ENCODE measurements at regions not wholly inside any gene's neighbourhood (a gene's known extent, or its start where the extent isn't known, plus 50 kb on each side); places are given as distances from the start of the nearest gene placed in this dataset.

DNA sequence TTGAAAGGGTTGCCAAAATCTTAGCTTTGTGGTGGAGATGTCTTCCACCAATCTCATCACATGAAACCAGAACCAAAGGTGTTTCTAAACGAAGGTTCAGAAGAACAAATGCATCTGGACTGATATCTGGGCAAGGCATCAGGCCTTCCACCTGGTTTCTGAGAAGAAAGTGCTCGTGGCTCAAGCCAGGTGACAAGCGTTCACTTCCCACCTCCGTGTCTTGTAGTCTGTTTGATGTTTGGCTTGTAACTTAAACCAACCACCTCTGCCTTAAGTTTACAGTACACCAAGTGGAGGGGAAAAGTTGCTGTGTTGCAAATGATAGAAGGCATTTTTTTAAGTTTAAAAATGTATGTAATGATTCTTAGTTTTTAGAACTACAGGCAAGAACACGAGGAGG lies 66.9 kb upstream of the MAP3K7 start:
- intact Hi-C loops (cut with DNase I; ENCODE audit: low total_unique reads): no loop called here
- Histone ChIP-seq H3K9me3 (no peaks in the 10 kb centered on the region), H3K27me3 (no peaks in the 10 kb centered on the region), H3K4me1 (no peaks in the 10 kb centered on the region), H3K27ac (no peak overlapping the region), H3K4me3 (no peak overlapping the region), H3K36me3 (no peaks in the 10 kb centered on the region)
- DNase-seq (ENCODE audit: low spot score in 2 of 2): no peak
- no peak for TF ChIP-seq POLR2AphosphoS5 (IDR thresholded peaks at IDR 0.05)
- no peak for TF ChIP-seq POLR2A (IDR thresholded peaks at IDR 0.05)
- TF ChIP-seq, protein P1, sequence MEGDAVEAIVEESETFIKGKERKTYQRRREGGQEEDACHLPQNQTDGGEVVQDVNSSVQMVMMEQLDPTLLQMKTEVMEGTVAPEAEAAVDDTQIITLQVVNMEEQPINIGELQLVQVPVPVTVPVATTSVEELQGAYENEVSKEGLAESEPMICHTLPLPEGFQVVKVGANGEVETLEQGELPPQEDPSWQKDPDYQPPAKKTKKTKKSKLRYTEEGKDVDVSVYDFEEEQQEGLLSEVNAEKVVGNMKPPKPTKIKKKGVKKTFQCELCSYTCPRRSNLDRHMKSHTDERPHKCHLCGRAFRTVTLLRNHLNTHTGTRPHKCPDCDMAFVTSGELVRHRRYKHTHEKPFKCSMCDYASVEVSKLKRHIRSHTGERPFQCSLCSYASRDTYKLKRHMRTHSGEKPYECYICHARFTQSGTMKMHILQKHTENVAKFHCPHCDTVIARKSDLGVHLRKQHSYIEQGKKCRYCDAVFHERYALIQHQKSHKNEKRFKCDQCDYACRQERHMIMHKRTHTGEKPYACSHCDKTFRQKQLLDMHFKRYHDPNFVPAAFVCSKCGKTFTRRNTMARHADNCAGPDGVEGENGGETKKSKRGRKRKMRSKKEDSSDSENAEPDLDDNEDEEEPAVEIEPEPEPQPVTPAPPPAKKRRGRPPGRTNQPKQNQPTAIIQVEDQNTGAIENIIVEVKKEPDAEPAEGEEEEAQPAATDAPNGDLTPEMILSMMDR (IDR thresholded peaks at IDR 0.05): no peak

DNA sequence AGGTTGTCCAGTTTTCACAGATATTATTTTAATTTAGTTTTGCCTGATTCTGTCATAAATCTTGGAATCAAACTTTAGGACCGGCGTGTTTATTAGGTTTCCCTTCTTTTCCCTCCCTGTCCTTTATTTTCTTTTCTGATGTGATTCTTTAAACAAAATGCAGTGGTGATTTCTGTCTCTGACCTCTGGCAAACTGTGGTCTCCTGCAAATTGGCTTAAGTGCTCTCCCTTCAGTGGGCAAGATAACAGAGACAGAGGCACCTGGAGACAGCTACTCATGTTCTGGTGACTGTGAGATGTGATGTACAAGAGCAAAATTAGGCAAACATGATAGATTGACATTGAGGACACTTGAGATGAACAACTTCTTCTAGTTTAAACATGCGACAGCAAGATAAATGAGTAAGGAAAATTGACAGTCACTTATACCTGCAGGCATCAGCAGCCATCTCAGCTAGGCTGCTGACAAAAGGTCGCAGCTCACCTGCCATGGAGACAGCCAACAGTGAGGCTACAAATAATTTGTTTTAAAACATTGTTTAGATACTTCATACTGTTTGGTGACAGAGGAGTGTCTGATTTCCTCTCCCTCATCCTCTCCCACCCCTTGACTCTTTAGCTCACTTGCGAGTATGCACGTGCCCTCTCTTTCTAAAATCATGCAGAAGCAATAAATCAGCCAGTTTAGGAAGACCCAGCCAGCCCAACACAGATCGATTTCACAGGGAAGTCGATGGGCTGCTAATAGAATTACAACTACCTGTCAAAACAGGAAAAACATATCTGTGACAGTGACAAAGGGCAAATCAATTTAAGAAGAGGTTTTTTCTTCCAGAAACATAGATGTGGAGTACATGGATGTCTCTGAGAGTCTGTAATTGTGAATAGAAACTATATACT lies 63.4 kb upstream of the MAP3K7 start:
- TF ChIP-seq, protein P1 (IDR thresholded peaks at IDR 0.05): no peak
- Histone ChIP-seq H3K36me3 (no peaks in the 10 kb centered on the region), H3K4me1 (no peaks in the 10 kb centered on the region), H3K9me3 (no peaks in the 10 kb centered on the region), H3K27ac (no peak overlapping the region), H3K27me3 (no peaks in the 10 kb centered on the region), H3K4me3 (no peak overlapping the region)
- intact Hi-C loops (cut with DNase I; ENCODE audit: low total_unique reads): no loop called here
- no peak for DNase-seq (ENCODE audit: low spot score in 2 of 2)

DNA sequence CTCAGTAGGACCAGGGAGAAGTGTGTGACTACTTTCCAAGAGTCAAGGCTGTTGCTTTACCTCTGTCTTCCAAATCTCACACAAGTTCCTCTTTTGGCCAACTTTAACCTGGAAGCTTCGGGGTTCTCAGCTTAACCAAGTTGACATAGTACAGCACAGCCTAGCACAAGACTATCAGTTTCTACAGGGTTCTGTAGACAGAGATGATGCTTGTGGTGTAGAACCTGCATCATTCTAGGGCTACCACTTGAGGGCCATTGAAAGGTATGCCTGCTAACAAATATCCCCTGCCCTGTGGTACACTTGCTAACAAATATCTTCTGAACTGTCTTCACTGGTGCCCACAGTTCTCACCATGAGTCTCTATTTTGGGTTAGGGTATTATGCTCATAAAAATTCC lies 62.0 kb upstream of the MAP3K7 start:
- intact Hi-C loops (cut with DNase I; ENCODE audit: low total_unique reads): no loop called here
- no peaks in the 10 kb centered on the region for H3K9me3 ChIP-seq
- TF ChIP-seq POLR2A (IDR thresholded peaks at IDR 0.05) (no peak), POLR2AphosphoS5 (IDR thresholded peaks at IDR 0.05) (no peak)
- TF ChIP-seq, protein P1 (IDR thresholded peaks at IDR 0.05): no peak
- no peaks in the 10 kb centered on the region for H3K27me3 ChIP-seq
- no peak overlapping the region for H3K4me3 ChIP-seq
- H3K4me1 ChIP-seq: no peaks in the 10 kb centered on the region
- no peaks in the 10 kb centered on the region for H3K36me3 ChIP-seq
- no peak for DNase-seq (ENCODE audit: low spot score in 2 of 2)
- H3K27ac ChIP-seq: no peak overlapping the region

DNA sequence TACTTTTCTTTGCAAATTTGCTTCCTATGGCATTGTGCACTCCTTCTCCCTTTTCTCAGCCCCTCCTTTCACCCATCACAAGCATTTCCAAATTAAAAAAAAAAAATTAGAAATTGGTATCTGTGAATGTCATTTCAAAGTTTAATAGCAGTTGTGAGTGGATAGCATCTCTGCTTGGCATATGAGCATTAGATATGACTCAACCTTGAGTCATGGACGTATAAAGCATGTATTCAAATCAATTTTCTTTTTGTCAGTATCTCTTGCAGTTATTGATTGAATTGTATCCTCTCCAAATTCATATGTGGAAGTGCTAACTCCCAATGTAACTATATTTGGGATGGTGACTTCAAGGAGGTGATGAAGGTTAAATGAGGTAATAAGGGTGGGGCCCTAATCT lies 60.1 kb upstream of the MAP3K7 start:
- DNase-seq (ENCODE audit: low spot score in 2 of 2): no peak
- Histone ChIP-seq H3K4me3 (no peak overlapping the region), H3K27me3 (no peaks in the 10 kb centered on the region), H3K27ac (no peak overlapping the region), H3K9me3 (no peaks in the 10 kb centered on the region), H3K36me3 (no peaks in the 10 kb centered on the region), H3K4me1 (no peaks in the 10 kb centered on the region)
- intact Hi-C loops (cut with DNase I; ENCODE audit: low total_unique reads): no loop called here
- TF ChIP-seq, protein P1 (IDR thresholded peaks at IDR 0.05): no peak
- TF ChIP-seq POLR2A (IDR thresholded peaks at IDR 0.05): no peak
- no peak for TF ChIP-seq POLR2AphosphoS5 (IDR thresholded peaks at IDR 0.05)

DNA sequence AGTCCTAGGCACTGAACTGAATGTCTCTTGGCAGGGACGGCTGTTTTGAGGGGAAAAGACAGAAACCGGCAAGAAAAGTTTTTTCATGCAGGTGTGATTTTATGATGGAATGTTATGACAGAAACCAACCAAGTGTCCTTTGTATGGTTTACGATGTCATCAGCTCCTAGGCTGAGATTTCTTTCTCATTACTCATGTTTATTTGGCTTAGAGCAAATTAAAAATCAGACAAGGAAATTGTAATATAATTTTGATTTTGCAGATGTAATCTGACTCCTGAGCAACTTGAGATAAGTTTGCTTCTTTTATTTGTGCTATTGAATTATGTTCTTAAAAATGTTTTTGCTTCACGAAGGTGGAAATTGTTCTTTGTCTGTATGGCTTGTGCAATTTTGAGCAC lies 58.8 kb upstream of the MAP3K7 start:
- no peaks in the 10 kb centered on the region for H3K9me3 ChIP-seq
- TF ChIP-seq POLR2AphosphoS5 (IDR thresholded peaks at IDR 0.05): no peak
- intact Hi-C loops (cut with DNase I; ENCODE audit: low total_unique reads): no loop called here
- no peaks in the 10 kb centered on the region for H3K36me3 ChIP-seq
- H3K4me1 ChIP-seq: no peaks in the 10 kb centered on the region
- DNase-seq (ENCODE audit: low spot score in 2 of 2): no peak
- H3K27me3 ChIP-seq: no peaks in the 10 kb centered on the region
- H3K4me3 ChIP-seq: no peak overlapping the region
- no peak overlapping the region for H3K27ac ChIP-seq

Measured in breast epithelium (tissue), 4 donors.